ENCODE measurements at regions not wholly inside any gene's neighbourhood (a gene's known extent, or its start where the extent isn't known, plus 50 kb on each side); places are given as distances from the start of the nearest gene placed in this dataset.
"Not testable (repeated sequence)": the region's sequence is repeated elsewhere in the genome, so short reads cannot be mapped to it uniquely, and the experiment has no call there.

GRCh38 chr5:29157975-29158374 is 2035.5 kb upstream of the CDH6 start:
- intact Hi-C loops (cut with DNase I), result no loop called here
- DNase-seq (no peak), ATAC-seq (no peak)

GRCh38 chr5:29150840-29151239 is 2042.6 kb upstream of the CDH6 start:
- DNase-seq (no peak), ATAC-seq (no peak)
- intact Hi-C loops (cut with DNase I), result no loop called here

GRCh38 chr5:29148581-29148980 is 2044.9 kb upstream of the CDH6 start:
- intact Hi-C loops (cut with DNase I), result no loop called here
- DNase-seq (no peak), ATAC-seq (no peak)

GRCh38 chr5:29148073-29148472 is 2045.4 kb upstream of the CDH6 start:
- intact Hi-C loops (cut with DNase I), result no loop called here
- ATAC-seq (no peak), DNase-seq (no peak)

- no peak for DNase-seq
- intact Hi-C loops (cut with DNase I), result no loop called here
- no peak for ATAC-seq
These were observed 2050.2 kb upstream of the CDH6 start for GRCh38 chr5:29143266-29143665.

- DNase-seq (no peak), ATAC-seq (no peak)
- intact Hi-C loops (cut with DNase I), result no loop called here
These were observed 2059.1 kb upstream of the CDH6 start for GRCh38 chr5:29134418-29134817.

- ATAC-seq (no peak), DNase-seq (no peak)
- intact Hi-C loops (cut with DNase I), result no loop called here
These were observed 2062.2 kb upstream of the CDH6 start for GRCh38 chr5:29131285-29131684.

GRCh38 chr5:29130786-29131185 is 2062.7 kb upstream of the CDH6 start:
- DNase-seq (no peak), ATAC-seq (no peak)
- intact Hi-C loops (cut with DNase I), result no loop called here

- DNase-seq; intact Hi-C loops (cut with DNase I); ATAC-seq: not testable (repeated sequence)
These were observed 2065.8 kb upstream of the CDH6 start for GRCh38 chr5:29127524-29128156.

GRCh38 chr5:29126462-29126861 is 2067.0 kb upstream of the CDH6 start:
- DNase-seq; ATAC-seq; intact Hi-C loops (cut with DNase I): not testable (repeated sequence)

- intact Hi-C loops (cut with DNase I), result no loop called here
These were observed 2071.2 kb upstream of the CDH6 start for GRCh38 chr5:29122306-29122705.

GRCh38 chr5:29114331-29114768 is 2076.0 kb upstream of the CDH9 start:
- DNase-seq (no peak), ATAC-seq (no peak)
- intact Hi-C loops (cut with DNase I), result no loop called here

More at GRCh38 chr5:29122306-29122705, 2071.2 kb upstream of the CDH6 start:
- no peak for ATAC-seq
- DNase-seq, result no peak

- DNase-seq (no peak), ATAC-seq (no peak)
- intact Hi-C loops (cut with DNase I), result no loop called here
These were observed 2075.1 kb upstream of the CDH9 start for GRCh38 chr5:29113516-29113915.

GRCh38 chr5:29099585-29099984 is 2061.2 kb upstream of the CDH9 start:
- intact Hi-C loops (cut with DNase I), result no loop called here
- no peak for DNase-seq
- no peak for ATAC-seq

GRCh38 chr5:29089591-29090130 is 2051.3 kb upstream of the CDH9 start:
- ATAC-seq (no peak), DNase-seq (no peak)
- intact Hi-C loops (cut with DNase I), result no loop called here

GRCh38 chr5:29085142-29085541 is 2046.8 kb upstream of the CDH9 start:
- no peak for DNase-seq
- intact Hi-C loops (cut with DNase I), result no loop called here
- no peak for ATAC-seq

- DNase-seq, result no peak
- no peak for ATAC-seq
- intact Hi-C loops (cut with DNase I), result no loop called here
These were observed 2041.4 kb upstream of the CDH9 start for GRCh38 chr5:29079771-29080170.

- ATAC-seq, result no peak
These were observed 2039.1 kb upstream of the CDH9 start for GRCh38 chr5:29077451-29077850.

GRCh38 chr5:29069104-29069402 is 2030.7 kb upstream of the CDH9 start:
- ATAC-seq (no peak), DNase-seq (no peak)
- intact Hi-C loops (cut with DNase I), result no loop called here

More at GRCh38 chr5:29077451-29077850, 2039.1 kb upstream of the CDH9 start:
- intact Hi-C loops (cut with DNase I), result no loop called here
- DNase-seq, result no peak

- DNase-seq (no peak), ATAC-seq (no peak)
- intact Hi-C loops (cut with DNase I), result no loop called here
These were observed 2023.0 kb upstream of the CDH9 start for GRCh38 chr5:29061381-29061780.

GRCh38 chr5:29054694-29055093 is 2016.3 kb upstream of the CDH9 start:
- intact Hi-C loops (cut with DNase I), result no loop called here
- no peak for DNase-seq
- no peak for ATAC-seq

GRCh38 chr5:29054282-29054681 is 2015.9 kb upstream of the CDH9 start:
- intact Hi-C loops (cut with DNase I), result no loop called here

More at GRCh38 chr5:29054282-29054681, 2015.9 kb upstream of the CDH9 start:
- no peak for ATAC-seq
- no peak for DNase-seq

All from left cardiac atrium (tissue), 4 donors.